ENCODE measurements at regions not wholly inside any gene's neighbourhood (a gene's known extent, or its start where the extent isn't known, plus 50 kb on each side); places are given as distances from the start of the nearest gene placed in this dataset.

GRCh38 chr10:3978761-3979160 lies 193.8 kb upstream of the KLF6 start:
- no peaks in the 10 kb centered on the region for H3K4me1 ChIP-seq
- no peaks in the 10 kb centered on the region for H3K27me3 ChIP-seq
- no peak for DNase-seq (ENCODE audit: low spot score)
- TF ChIP-seq CTCF (IDR thresholded peaks at IDR 0.05): no peak
- no peaks in the 10 kb centered on the region for H3K36me3 ChIP-seq
- peaks cover 0 to 10% of the 10 kb centered on the region in 2 donors for H3K9me3 ChIP-seq
- no peak overlapping the region for H3K4me3 ChIP-seq
- H3K27ac ChIP-seq: no peak overlapping the region

GRCh38 chr10:3978174-3978573 lies 193.2 kb upstream of the KLF6 start:
- TF ChIP-seq CTCF (IDR thresholded peaks at IDR 0.05): no peak
- H3K27ac ChIP-seq: no peak overlapping the region
- no peaks in the 10 kb centered on the region for H3K27me3 ChIP-seq
- DNase-seq (ENCODE audit: low spot score): no peak
- H3K4me1 ChIP-seq: no peaks in the 10 kb centered on the region
- H3K36me3 ChIP-seq: no peaks in the 10 kb centered on the region
- no peak overlapping the region for H3K4me3 ChIP-seq
- H3K9me3 ChIP-seq: peaks cover 0 to 8% of the 10 kb centered on the region in 2 donors

- TF ChIP-seq CTCF (IDR thresholded peaks at IDR 0.05): no peak
- no peak for DNase-seq (ENCODE audit: low spot score)
- Histone ChIP-seq H3K4me1 (no peaks in the 10 kb centered on the region), H3K27ac (no peak overlapping the region), H3K27me3 (no peaks in the 10 kb centered on the region), H3K36me3 (no peaks in the 10 kb centered on the region), H3K9me3 (peaks cover 0 to 3% of the 10 kb centered on the region in 2 donors), H3K4me3 (no peak overlapping the region)
Measured at GRCh38 chr10:3977761-3978160, 192.8 kb upstream of the KLF6 start.

- no peaks in the 10 kb centered on the region for H3K4me1 ChIP-seq
Measured at GRCh38 chr10:3976718-3977117, 191.7 kb upstream of the KLF6 start.

GRCh38 chr10:3976171-3976570 lies 191.2 kb upstream of the KLF6 start:
- no peaks in the 10 kb centered on the region for H3K9me3 ChIP-seq
- no peaks in the 10 kb centered on the region for H3K4me1 ChIP-seq
- H3K36me3 ChIP-seq: no peaks in the 10 kb centered on the region
- no peak overlapping the region for H3K4me3 ChIP-seq
- no peak overlapping the region for H3K27ac ChIP-seq
- H3K27me3 ChIP-seq: no peaks in the 10 kb centered on the region
- no peak for DNase-seq (ENCODE audit: low spot score)
- TF ChIP-seq CTCF (IDR thresholded peaks at IDR 0.05): no peak

More at GRCh38 chr10:3976718-3977117, 191.7 kb upstream of the KLF6 start:
- no peaks in the 10 kb centered on the region for H3K9me3 ChIP-seq
- H3K27ac ChIP-seq: no peak overlapping the region
- H3K27me3 ChIP-seq: no peaks in the 10 kb centered on the region
- TF ChIP-seq CTCF (IDR thresholded peaks at IDR 0.05): no peak
- H3K36me3 ChIP-seq: no peaks in the 10 kb centered on the region
- no peak overlapping the region for H3K4me3 ChIP-seq
- no peak for DNase-seq (ENCODE audit: low spot score)

GRCh38 chr10:3975016-3975415 lies 190.0 kb upstream of the KLF6 start:
- Histone ChIP-seq H3K9me3 (no peaks in the 10 kb centered on the region), H3K36me3 (no peaks in the 10 kb centered on the region), H3K27ac (no peak overlapping the region), H3K27me3 (no peaks in the 10 kb centered on the region), H3K4me1 (no peaks in the 10 kb centered on the region), H3K4me3 (no peak overlapping the region)
- DNase-seq (ENCODE audit: low spot score): no peak
- no peak for TF ChIP-seq CTCF (IDR thresholded peaks at IDR 0.05)

Measured in right atrium auricular region (tissue), 2 donors.